ENCODE measurements at regions not wholly inside any gene's neighbourhood (a gene's known extent, or its start where the extent isn't known, plus 50 kb on each side); places are given as distances from the start of the nearest gene placed in this dataset.

DNA sequence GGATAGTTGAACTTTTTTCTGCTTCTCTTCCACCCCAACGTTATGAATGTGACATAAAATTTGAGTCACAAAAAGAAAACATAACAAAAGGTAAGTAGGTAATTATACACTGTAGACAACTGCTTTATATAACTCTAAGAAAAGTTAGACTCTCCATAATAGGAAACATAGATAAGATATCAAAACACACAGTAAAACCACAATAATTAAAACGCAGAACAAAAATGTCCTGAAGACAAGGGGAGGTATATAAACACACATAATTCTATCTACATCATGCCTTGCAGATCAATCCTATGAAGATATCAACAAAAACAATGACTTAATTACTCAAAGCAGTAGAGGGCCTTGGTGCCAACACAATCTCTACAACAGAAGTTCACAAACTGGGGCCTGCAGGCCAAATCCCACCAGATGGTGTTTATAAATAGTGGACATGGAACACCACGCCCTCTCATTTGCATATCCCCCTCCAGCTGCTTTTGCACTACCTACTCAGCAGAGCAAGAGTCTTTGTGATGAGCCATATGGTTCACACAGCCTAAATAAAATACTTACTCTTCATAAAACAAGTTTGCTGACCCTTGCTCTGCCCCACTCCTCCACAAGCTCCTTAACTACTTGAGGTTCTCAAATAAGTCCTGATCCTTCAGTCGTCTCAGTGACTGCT is 254.7 kb downstream of the KLF12 start:
- H3K4me2 ChIP-seq (replicated peaks; ENCODE audit: extremely low read depth, low read length, poor library complexity, severe bottlenecking), result no peak overlapping the region
- Mint-ChIP-seq H3K4me1 (no peaks in the 10 kb centered on the region), H3K36me3 (no peaks in the 10 kb centered on the region), H3K27ac (no peak overlapping the region), H3K9me3 (peaks cover 1 to 5% (median 3%) of the 10 kb centered on the region in 7 donors), H3K27me3 (ENCODE audit: low read depth in 3 of 3) (no peaks in the 10 kb centered on the region), H3K4me3 (no peak overlapping the region)
- no peak overlapping the region for H3K4me3 ChIP-seq (replicated peaks in 1 of 3; ENCODE audit: low read depth in 2 of 3, low read length in 3 of 3)
- TF ChIP-seq, protein P1, sequence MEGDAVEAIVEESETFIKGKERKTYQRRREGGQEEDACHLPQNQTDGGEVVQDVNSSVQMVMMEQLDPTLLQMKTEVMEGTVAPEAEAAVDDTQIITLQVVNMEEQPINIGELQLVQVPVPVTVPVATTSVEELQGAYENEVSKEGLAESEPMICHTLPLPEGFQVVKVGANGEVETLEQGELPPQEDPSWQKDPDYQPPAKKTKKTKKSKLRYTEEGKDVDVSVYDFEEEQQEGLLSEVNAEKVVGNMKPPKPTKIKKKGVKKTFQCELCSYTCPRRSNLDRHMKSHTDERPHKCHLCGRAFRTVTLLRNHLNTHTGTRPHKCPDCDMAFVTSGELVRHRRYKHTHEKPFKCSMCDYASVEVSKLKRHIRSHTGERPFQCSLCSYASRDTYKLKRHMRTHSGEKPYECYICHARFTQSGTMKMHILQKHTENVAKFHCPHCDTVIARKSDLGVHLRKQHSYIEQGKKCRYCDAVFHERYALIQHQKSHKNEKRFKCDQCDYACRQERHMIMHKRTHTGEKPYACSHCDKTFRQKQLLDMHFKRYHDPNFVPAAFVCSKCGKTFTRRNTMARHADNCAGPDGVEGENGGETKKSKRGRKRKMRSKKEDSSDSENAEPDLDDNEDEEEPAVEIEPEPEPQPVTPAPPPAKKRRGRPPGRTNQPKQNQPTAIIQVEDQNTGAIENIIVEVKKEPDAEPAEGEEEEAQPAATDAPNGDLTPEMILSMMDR (IDR thresholded peaks at IDR 0.05), result no peak
- no peaks in the 10 kb centered on the region for H3K4me1 ChIP-seq (ENCODE audit: control insufficient read depth in 1 of 2, insufficient read depth in 2 of 2, low read length in 2 of 2)
- no peak overlapping the region for H3K27ac ChIP-seq (ENCODE audit: low read depth in 1 of 2, low read length in 2 of 2)
- H3K27me3 ChIP-seq (ENCODE audit: control insufficient read depth in 2 of 2, insufficient read depth in 2 of 2, low read length in 2 of 2), result no peaks in the 10 kb centered on the region
- H3K79me2 ChIP-seq (ENCODE audit: insufficient read depth, low read length), result no peaks in the 10 kb centered on the region
- DNase-seq, result no peak
- H4K20me1 ChIP-seq (ENCODE audit: insufficient read depth, low read length), result no peaks in the 10 kb centered on the region
- no peaks in the 10 kb centered on the region for H3K36me3 ChIP-seq (replicated peaks in 1 of 2; ENCODE audit: control insufficient read depth in 1 of 2, insufficient read depth in 2 of 2, low read length in 2 of 2)
- H2AFZ ChIP-seq (ENCODE audit: insufficient read depth, low read depth, low read length, poor library complexity, severe bottlenecking), result no peak overlapping the region
- 76% methylated on average over 3 of the region's 4 CpGs for WGBS (ENCODE audit: insufficient coverage)
- H3K9ac ChIP-seq (ENCODE audit: insufficient read depth, low read length, poor library complexity, severe bottlenecking), result no peak overlapping the region
- H3K9me3 ChIP-seq (replicated peaks in 1 of 2; ENCODE audit: control insufficient read depth in 1 of 2, insufficient read depth in 1 of 2, low read length in 2 of 2), result no peaks in the 10 kb centered on the region
- intact Hi-C loops (cut with micrococcal nuclease), result no loop called here

DNA sequence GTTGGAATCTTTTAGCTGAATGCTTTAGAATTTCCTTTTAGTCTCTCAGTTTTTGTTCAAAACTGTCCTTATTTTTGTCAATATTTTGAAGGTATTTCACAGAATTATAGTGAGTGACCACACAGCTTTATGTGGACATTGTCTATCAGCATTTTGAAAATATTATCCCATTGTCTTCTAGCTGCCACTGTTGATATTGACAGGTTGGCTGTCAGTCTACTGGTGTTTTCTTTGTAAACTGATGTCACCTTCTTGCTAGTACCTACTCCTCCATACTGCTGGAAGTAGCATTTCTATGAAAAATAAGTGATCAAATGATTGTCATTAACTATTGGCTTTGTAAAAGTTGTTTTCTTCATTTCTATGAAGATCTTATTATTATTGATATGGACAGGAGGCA is 256.8 kb downstream of the KLF12 start:
- Histone ChIP-seq H3K27me3 (ENCODE audit: control insufficient read depth in 2 of 2, insufficient read depth in 2 of 2, low read length in 2 of 2) (no peaks in the 10 kb centered on the region), H4K20me1 (ENCODE audit: insufficient read depth, low read length) (no peaks in the 10 kb centered on the region), H3K79me2 (ENCODE audit: insufficient read depth, low read length) (no peaks in the 10 kb centered on the region), H3K9me3 (replicated peaks in 1 of 2; ENCODE audit: control insufficient read depth in 1 of 2, insufficient read depth in 1 of 2, low read length in 2 of 2) (no peaks in the 10 kb centered on the region), H2AFZ (ENCODE audit: insufficient read depth, low read depth, low read length, poor library complexity, severe bottlenecking) (no peak overlapping the region), H3K4me1 (ENCODE audit: control insufficient read depth in 1 of 2, insufficient read depth in 2 of 2, low read length in 2 of 2) (no peaks in the 10 kb centered on the region), H3K36me3 (replicated peaks in 1 of 2; ENCODE audit: control insufficient read depth in 1 of 2, insufficient read depth in 2 of 2, low read length in 2 of 2) (no peaks in the 10 kb centered on the region), H3K4me2 (replicated peaks; ENCODE audit: extremely low read depth, low read length, poor library complexity, severe bottlenecking) (no peak overlapping the region), H3K27ac (ENCODE audit: low read depth in 1 of 2, low read length in 2 of 2) (no peak overlapping the region), H3K9ac (ENCODE audit: insufficient read depth, low read length, poor library complexity, severe bottlenecking) (no peak overlapping the region), H3K4me3 (replicated peaks in 1 of 3; ENCODE audit: low read depth in 2 of 3, low read length in 3 of 3) (no peak overlapping the region)
- no peaks in the 10 kb centered on the region for H3K36me3 Mint-ChIP-seq
- intact Hi-C loops (cut with micrococcal nuclease), result no loop called here
- TF ChIP-seq, protein P1 (IDR thresholded peaks at IDR 0.05), result no peak
- no peaks in the 10 kb centered on the region for H3K4me1 Mint-ChIP-seq
- H3K27ac Mint-ChIP-seq, result no peak overlapping the region
- H3K4me3 Mint-ChIP-seq, result no peak overlapping the region
- DNase-seq, result no peak
- H3K9me3 Mint-ChIP-seq, result peaks cover 1 to 5% (median 3%) of the 10 kb centered on the region in 7 donors
- no peaks in the 10 kb centered on the region for H3K27me3 Mint-ChIP-seq (ENCODE audit: low read depth in 3 of 3)

Data from CD14-positive monocyte (primary cell).